HEK293T (cell line): ENCODE measurements at regions not wholly inside any gene's neighbourhood (a gene's known extent, or its start where the extent isn't known, plus 50 kb on each side); places are given as distances from the start of the nearest gene placed in this dataset.

Source experiments
- CTCF ChIA-PET: fragments of 350-600 bp; formaldehyde crosslinking; extraction: SDS; loops from one replicate; lab custom pipeline; 2021; ENCODE audit warnings: antibody characterized with exemption, inconsistent platforms; lab: Yijun Ruan, JAX
- POLR2A ChIA-PET: fragments of 350-600 bp; formaldehyde crosslinking; extraction: SDS; loops from one replicate; lab custom pipeline; 2020; ENCODE audit warnings: antibody characterized with exemption, inconsistent platforms; lab: Yijun Ruan, JAX
- DNase-seq: peaks from one replicate; pipeline ENCODE4 v3.0.0; 2012; ENCODE audit warnings: mixed read lengths; ENCODE audit errors: extremely low spot score
- ARNT ChIP-seq: fragments of 450-650 bp; IDR thresholded peaks from 2 replicates; pipeline ENCODE4 v1.6.1; 2017; ENCODE audit warnings: mild to moderate bottlenecking
- BHLHE40 ChIP-seq: fragments of 450-650 bp; IDR thresholded peaks from 2 replicates; pipeline ENCODE4 v1.6.1; 2016; ENCODE audit warnings: mild to moderate bottlenecking, moderate library complexity, borderline replicate concordance
- CTBP1 ChIP-seq: fragments of 450-650 bp; IDR thresholded peaks from 2 replicates; pipeline ENCODE4 v1.6.1; 2016; ENCODE audit warnings: borderline replicate concordance
- ELF4 ChIP-seq: fragments of 450-650 bp; IDR thresholded peaks from 2 replicates; pipeline ENCODE4 v1.6.1; 2017; ENCODE audit warnings: antibody characterized with exemption
- FOXA1 ChIP-seq: fragments of 450-650 bp; IDR thresholded peaks from 2 replicates; pipeline ENCODE4 v1.6.1; 2016; ENCODE audit warnings: mild to moderate bottlenecking
- FOXK2 ChIP-seq: fragments of 450-650 bp; IDR thresholded peaks from 2 replicates; pipeline ENCODE4 v1.6.1; 2016; ENCODE audit warnings: mild to moderate bottlenecking
- FOXM1 ChIP-seq: fragments of 450-650 bp; IDR thresholded peaks from 2 replicates; pipeline ENCODE4 v1.6.1; 2017; ENCODE audit warnings: mild to moderate bottlenecking, borderline replicate concordance
- HDGF ChIP-seq: fragments of 450-650 bp; IDR thresholded peaks from 2 replicates; pipeline ENCODE4 v1.6.1; 2017; ENCODE audit warnings: antibody characterized with exemption, borderline replicate concordance
- L3MBTL2 ChIP-seq: fragments of 450-650 bp; conservative IDR thresholded peaks from 2 replicates; pipeline ENCODE4 v1.6.1; 2016; ENCODE audit warnings: mild to moderate bottlenecking
- LEF1 ChIP-seq: fragments of 450-650 bp; IDR thresholded peaks from 2 replicates; pipeline ENCODE4 v1.6.1; 2017; ENCODE audit warnings: mild to moderate bottlenecking, borderline replicate concordance
- NFRKB ChIP-seq: fragments of 450-650 bp; IDR thresholded peaks from 2 replicates; pipeline ENCODE4 v1.6.1; 2016; ENCODE audit warnings: mild to moderate bottlenecking, moderate library complexity
- SP1 ChIP-seq: fragments of 450-650 bp; IDR thresholded peaks from 2 replicates; pipeline ENCODE4 v1.6.1; 2017
- SUZ12 ChIP-seq: fragments of 450-650 bp; IDR thresholded peaks from 2 replicates; pipeline ENCODE4 v1.6.1; 2016; ENCODE audit warnings: mild to moderate bottlenecking
- TARDBP ChIP-seq: fragments of 450-650 bp; IDR thresholded peaks from 2 replicates; pipeline ENCODE4 v1.6.1; 2016
- ZNF384 ChIP-seq: fragments of 450-650 bp; IDR thresholded peaks from 2 replicates; pipeline ENCODE4 v1.6.1; 2016
- TF ChIP-seq, protein P1 (sequence below): fragments of 450-650 bp; IDR thresholded peaks from 2 replicates; pipeline ENCODE4 v1.6.1; 2016

DNA sequence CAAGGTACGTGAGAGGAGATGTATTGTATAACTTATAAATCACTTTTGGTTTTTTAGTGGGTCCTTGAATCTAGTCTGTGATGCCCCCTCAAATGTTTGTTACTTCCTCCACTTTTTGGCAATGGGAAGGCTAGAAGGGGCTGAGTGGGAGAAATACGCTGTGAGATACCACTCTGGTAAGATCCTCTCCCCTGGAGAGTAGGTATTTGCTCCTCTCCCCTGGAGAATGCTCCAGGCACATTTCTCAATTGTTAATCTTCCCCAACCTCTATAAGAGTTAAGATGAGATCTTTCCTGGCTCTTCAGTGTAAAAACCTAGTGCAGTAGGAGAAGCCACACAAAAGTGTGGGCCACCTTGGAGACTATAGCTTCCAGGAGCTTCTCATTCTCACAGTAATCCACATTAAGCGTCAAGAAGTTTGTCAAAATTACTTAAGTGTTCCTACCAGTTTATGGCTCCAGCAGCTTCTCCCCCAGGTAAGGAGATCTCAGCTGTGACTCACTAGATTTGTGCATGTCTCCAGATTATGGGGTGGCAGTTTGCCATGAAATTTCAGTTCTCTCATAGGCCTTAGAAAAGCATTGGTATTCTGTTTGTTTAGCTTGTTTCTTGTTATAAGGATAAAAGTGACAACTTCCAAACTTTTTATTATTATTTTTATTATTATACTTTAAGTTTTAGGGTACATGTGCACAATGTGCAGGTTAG, 182.6 kb downstream of the FSIP2 start:
- no peak for DNase-seq
- ChIA-PET CTCF (no interaction called here), POLR2A (no interaction called here)
- TF ChIP-seq BHLHE40 (no peak), ARNT (no peak), ELF4 (no peak), SP1 (no peak), SUZ12 (no peak), L3MBTL2 (no peak), NFRKB (no peak)
- TF ChIP-seq, protein P1, sequence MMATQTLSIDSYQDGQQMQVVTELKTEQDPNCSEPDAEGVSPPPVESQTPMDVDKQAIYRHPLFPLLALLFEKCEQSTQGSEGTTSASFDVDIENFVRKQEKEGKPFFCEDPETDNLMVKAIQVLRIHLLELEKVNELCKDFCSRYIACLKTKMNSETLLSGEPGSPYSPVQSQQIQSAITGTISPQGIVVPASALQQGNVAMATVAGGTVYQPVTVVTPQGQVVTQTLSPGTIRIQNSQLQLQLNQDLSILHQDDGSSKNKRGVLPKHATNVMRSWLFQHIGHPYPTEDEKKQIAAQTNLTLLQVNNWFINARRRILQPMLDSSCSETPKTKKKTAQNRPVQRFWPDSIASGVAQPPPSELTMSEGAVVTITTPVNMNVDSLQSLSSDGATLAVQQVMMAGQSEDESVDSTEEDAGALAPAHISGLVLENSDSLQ, result no peak

DNA sequence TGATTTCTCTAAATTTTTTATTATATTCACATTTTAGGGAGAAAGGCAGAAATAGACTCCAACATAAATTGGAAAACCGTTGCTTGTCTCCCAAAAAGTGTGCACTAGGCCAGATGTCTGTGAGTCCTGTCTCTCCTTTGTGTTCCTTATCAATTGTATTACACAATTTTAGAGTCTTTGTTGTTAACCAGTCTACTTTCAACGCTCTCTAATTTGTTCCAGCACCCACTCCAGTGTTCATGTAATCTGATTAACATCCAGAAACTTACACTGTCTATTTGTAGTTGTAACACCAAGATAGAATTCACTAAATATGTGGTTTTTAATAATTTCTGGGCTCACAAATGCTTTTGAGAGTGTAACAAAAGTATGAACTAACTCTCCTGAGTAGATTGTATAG, 195.6 kb downstream of the FSIP2 start:
- ChIA-PET CTCF (no interaction called here), POLR2A (no interaction called here)
- TF ChIP-seq LEF1 (no peak), ELF4 (no peak), FOXM1 (no peak)
- TF ChIP-seq, protein P1, result no peak
- no peak for DNase-seq

DNA sequence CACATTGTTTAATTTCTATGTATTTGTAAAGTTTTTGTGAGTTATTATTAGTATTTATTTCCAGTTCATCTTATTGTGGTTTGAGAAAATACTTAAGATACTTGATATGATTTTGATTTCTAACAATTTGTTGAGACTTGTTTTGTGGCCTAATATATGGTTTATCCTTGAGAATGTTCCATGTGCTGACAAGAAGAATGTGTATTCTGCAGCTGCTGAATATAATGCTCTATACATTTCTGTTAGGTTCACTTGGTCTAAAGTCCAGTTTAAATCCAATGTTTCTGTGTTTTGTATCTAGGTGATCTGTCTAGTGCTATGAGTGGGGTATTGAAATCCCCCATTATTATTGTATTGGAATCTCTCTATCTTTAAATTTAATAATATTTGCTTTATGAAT, 201.3 kb downstream of the FSIP2 start:
- POLR2A ChIA-PET, result no interaction called here
- TF ChIP-seq HDGF (no peak), NFRKB (no peak), L3MBTL2 (no peak), ELF4 (no peak), ZNF384 (no peak), SUZ12 (no peak), ARNT (no peak), FOXK2 (no peak), FOXA1 (no peak), TARDBP (no peak), FOXM1 (no peak), CTBP1 (no peak), SP1 (no peak), BHLHE40 (no peak), LEF1 (no peak)
- TF ChIP-seq, protein P1, result no peak
- no peak for DNase-seq
- CTCF ChIA-PET, result no interaction called here

DNA sequence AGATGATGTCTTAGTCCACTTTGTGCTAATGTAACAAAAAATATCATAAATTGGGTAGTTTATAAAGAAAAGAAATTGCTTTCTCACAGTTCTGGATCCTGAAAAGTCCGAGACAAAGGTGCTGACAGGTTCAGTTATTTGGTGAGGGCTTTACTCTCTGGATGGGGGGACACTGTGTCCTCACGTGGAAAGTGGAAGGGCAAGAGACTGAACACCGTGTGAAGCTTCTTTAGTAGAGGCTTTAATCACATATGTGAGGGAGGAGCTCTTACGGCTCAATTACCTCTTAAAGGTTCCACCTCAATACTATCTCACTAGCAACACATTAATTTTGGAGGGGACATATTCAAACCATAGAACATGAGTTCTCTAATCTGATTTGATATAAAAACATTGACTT, 204.3 kb downstream of the FSIP2 start:
- DNase-seq, result no peak
- POLR2A ChIA-PET, result no interaction called here
- CTCF ChIA-PET, result no interaction called here
- no peak for TF ChIP-seq BHLHE40
- no peak for TF ChIP-seq TARDBP
- TF ChIP-seq, protein P1, result no peak
- TF ChIP-seq FOXK2, result no peak
- no peak for TF ChIP-seq FOXA1
- no peak for TF ChIP-seq CTBP1
- no peak for TF ChIP-seq ZNF384
- no peak for TF ChIP-seq FOXM1
- TF ChIP-seq L3MBTL2, result no peak
- no peak for TF ChIP-seq NFRKB
- no peak for TF ChIP-seq SUZ12
- no peak for TF ChIP-seq HDGF
- no peak for TF ChIP-seq SP1
- TF ChIP-seq LEF1, result no peak
- no peak for TF ChIP-seq ARNT
- TF ChIP-seq ELF4, result no peak

DNA sequence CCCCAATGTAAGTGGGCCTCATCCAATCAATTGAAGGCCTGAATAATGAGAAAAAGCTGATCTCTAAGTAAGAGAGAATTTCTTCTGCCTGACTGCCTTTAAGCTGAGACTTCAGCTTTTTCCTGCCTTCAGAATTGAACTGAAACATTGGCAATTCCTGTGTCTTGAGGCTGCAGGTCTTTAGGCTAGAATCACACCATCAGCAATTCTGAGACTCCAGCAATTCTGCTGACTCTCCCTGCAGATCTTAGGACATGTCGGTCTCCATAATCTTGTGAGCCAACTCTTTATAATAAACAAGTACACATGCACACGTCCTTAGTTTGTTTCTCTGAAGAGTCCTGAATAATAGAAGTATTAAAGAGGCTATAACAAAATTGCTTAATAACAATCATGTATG, 209.1 kb downstream of the FSIP2 start:
- DNase-seq, result no peak
- ChIA-PET POLR2A (no interaction called here), CTCF (no interaction called here)
- TF ChIP-seq NFRKB, result no peak
- TF ChIP-seq, protein P1, result no peak
- TF ChIP-seq FOXK2, result no peak
- TF ChIP-seq SUZ12, result no peak
- TF ChIP-seq ZNF384, result no peak
- TF ChIP-seq ELF4, result no peak
- no peak for TF ChIP-seq CTBP1
- TF ChIP-seq FOXM1, result no peak

DNA sequence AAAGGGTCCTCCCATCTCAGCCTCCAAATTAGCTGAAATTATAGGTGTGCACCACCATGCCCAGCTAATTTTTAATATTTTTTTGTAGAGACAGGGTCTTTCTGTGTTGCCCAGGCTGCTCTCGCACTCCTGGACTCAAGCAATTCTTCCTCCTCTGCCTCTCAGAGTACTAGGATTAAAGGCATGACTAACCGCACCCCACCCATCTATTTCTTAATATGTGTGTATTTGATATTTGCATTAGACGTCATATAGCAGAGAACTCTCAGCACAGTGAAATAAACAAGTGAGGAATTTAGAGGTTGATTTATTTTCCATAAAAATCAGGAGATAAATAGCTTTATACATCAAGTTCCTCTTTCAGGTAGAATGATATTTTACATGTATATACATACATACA, 213.5 kb downstream of the FSIP2 start:
- POLR2A ChIA-PET, result no interaction called here
- CTCF ChIA-PET, result no interaction called here
- no peak for DNase-seq
- TF ChIP-seq FOXK2 (no peak), FOXM1 (no peak), HDGF (no peak)
